ENCODE measurements at regions not wholly inside any gene's neighbourhood (a gene's known extent, or its start where the extent isn't known, plus 50 kb on each side); places are given as distances from the start of the nearest gene placed in this dataset.
A peak's percentile ranks its signal among the peaks of the same experiment; 100 is the strongest.

GRCh38 chr20:57938158-57939108, 228.6 kb upstream of the PMEPA1 start:
- H3K4me1 ChIP-seq = no peaks in the 10 kb centered on the region
- H3K27ac ChIP-seq = no peak overlapping the region
- DNase-seq = no peak
- no peak for TF ChIP-seq CTCF (IDR thresholded peaks at IDR 0.05)
- no peaks in the 10 kb centered on the region for H3K36me3 ChIP-seq
- H3K4me3 ChIP-seq = no peak overlapping the region
- no peaks in the 10 kb centered on the region for H3K9me3 ChIP-seq
- H3K27me3 ChIP-seq = no peaks in the 10 kb centered on the region
- H3K9ac ChIP-seq (ENCODE audit: low read depth in 2 of 2, low read length in 2 of 2) = no peak overlapping the region
- intact Hi-C loops (cut with DNase I) = no loop called here

DNA sequence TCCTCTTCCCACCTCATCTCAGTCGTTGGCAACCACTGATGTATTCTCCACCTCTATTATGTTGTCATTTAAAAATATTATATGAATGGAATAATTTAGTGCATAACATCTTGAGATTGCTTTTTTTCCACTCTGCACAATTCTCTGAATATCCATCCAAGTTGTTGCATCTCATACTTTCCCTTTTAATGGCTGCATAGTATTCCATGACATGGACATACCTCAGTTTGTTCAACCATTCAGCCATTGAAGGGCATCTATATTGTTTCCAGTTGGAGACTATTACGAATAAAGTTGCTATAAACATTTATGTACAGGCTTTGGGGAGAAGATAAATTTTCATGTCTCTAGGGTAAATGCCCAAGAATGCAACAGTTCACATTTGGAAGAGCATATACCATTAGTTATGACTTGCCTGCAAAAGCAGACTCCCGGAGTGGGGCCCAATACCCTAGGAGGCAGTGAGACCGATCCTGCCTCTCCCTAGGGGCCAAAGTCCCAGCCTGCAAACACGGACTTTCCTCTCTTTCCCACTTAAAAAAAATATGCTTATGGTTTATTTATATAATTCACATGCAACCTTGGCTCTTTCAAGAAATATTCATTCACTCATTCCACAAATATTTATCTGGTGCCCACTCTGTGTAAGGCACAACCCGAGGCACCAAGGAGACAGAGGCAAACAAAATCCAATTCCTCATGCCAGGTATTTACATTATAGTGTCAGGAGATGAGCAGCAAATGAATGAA, 227.0 kb upstream of the PMEPA1 start:
- TF ChIP-seq CTCF (IDR thresholded peaks at IDR 0.05) = no peak
- H3K4me1 ChIP-seq = no peaks in the 10 kb centered on the region
- DNase-seq = no peak
- no peaks in the 10 kb centered on the region for H3K36me3 ChIP-seq
- H3K4me3 ChIP-seq = no peak overlapping the region
- H3K27me3 ChIP-seq = no peaks in the 10 kb centered on the region
- no peaks in the 10 kb centered on the region for H3K9me3 ChIP-seq
- intact Hi-C loops (cut with DNase I) = no loop called here
- H3K27ac ChIP-seq = no peak overlapping the region
- no peak overlapping the region for H3K9ac ChIP-seq (ENCODE audit: low read depth in 2 of 2, low read length in 2 of 2)

DNA sequence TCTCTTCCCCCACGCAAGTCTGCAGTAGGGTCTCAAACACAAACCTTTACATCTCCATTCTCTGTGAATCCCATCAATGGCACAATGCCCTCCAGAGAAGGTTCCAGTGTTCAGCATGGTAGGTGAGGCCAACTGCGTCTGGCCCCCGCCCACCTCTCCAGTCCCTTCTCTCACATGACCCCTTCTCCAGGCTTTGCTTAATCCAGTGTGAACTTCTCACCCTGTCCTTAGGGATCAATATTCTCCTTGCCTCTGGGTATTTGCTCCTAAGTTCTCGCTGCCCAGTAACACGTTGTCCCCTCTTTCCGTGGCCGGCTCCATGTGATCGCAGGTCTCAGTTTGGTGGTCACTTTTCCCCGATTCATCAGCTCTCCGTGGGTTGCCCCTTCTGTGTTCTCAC, 225.1 kb upstream of the PMEPA1 start:
- no peak for TF ChIP-seq CTCF (IDR thresholded peaks at IDR 0.05)
- intact Hi-C loops (cut with DNase I) = no loop called here

DNA sequence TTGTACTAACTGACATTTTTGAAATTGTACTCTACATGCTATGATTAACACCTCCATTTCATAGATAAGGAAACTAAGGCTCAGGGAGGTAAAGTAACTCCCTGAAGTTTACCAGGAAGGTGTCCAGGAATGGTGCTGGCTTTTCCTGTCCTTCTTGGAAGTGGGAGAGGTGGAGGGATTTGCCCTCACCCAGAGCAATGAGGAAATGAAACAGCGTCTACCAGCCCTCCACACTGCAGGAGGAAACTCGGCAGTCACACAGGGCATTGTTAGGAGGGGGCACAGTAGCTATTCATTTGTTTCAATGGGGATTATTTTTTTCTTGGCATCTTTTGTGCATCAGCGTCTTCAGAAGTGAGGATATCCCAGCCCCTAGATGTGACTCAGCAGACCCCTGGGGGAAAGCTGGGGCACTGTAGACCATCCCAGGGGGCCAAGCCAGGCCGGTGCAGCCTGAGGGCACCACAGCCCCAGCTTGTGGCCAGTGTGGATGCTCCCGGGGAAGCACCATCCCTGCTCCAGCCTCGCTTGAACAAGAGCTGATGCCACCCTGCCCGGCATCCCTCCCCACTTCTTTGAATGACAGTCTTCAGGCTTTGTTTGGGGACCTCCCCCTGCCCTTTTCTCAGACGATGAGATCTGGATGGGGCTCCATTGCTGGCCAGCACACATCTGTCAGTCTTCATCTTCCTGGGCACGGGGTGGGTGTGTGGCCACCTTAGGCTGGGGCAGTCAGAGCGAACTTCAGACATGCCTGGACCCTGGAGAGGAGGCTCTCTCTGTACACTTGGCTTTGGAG, 224.4 kb upstream of the PMEPA1 start:
- Histone ChIP-seq H3K27me3 (no peaks in the 10 kb centered on the region), H3K27ac (no peak overlapping the region), H3K36me3 (no peaks in the 10 kb centered on the region), H3K9ac (ENCODE audit: low read depth in 2 of 2, low read length in 2 of 2) (peak overlapping the region in 1 of 2 donors; percentile 9), H3K9me3 (no peaks in the 10 kb centered on the region), H3K4me1 (no peaks in the 10 kb centered on the region), H3K4me3 (no peak overlapping the region)
- intact Hi-C loops (cut with DNase I) = no loop called here
- peak; percentile 32 for DNase-seq
- TF ChIP-seq CTCF (IDR thresholded peaks at IDR 0.05) = no peak

More for the DNA sequence above, 225.1 kb upstream of the PMEPA1 start:
- H3K4me1 ChIP-seq = no peaks in the 10 kb centered on the region
- no peak overlapping the region for H3K9ac ChIP-seq (ENCODE audit: low read depth in 2 of 2, low read length in 2 of 2)
- H3K4me3 ChIP-seq = no peak overlapping the region
- H3K9me3 ChIP-seq = no peaks in the 10 kb centered on the region
- no peak for DNase-seq
- no peaks in the 10 kb centered on the region for H3K27me3 ChIP-seq
- no peak overlapping the region for H3K27ac ChIP-seq
- no peaks in the 10 kb centered on the region for H3K36me3 ChIP-seq

DNA sequence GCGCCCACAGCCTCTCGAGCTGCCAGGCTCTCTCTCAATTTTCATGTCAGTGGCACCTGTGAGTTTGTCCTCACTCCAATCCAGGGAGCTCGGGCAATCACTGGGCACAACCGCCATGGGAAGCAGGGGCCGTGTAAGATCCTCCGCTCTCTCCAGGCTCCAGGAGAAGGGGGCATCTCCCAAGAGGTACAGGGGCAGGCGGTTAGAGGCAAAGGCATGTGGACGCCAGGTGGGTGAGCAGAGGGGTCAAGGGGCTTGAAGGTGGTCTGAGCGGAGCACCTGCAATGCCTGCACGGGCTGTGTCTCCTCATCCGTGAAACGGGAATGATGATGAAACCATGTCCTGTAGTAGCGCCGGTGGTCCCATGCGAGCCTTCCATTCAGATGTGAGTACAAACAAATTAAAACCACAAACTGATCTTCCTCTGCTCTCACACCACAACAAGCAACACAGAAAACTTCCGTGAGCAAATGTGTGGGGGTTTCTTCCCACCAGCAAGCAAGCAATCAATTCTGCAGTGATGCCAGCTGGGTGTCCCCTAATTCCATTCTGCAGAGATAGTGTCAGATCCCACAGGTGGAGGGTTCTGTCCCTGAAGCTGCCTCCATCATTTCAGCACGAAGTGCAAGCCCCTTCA, 222.5 kb upstream of the PMEPA1 start:
- TF ChIP-seq CTCF (IDR thresholded peaks at IDR 0.05) = no peak
- intact Hi-C loops (cut with DNase I) = no loop called here

More for the DNA sequence above, 222.5 kb upstream of the PMEPA1 start:
- no peak overlapping the region for H3K4me3 ChIP-seq
- no peak overlapping the region for H3K9ac ChIP-seq (ENCODE audit: low read depth in 2 of 2, low read length in 2 of 2)
- H3K27me3 ChIP-seq = no peaks in the 10 kb centered on the region
- no peak for DNase-seq
- no peak overlapping the region for H3K27ac ChIP-seq
- no peaks in the 10 kb centered on the region for H3K9me3 ChIP-seq
- no peaks in the 10 kb centered on the region for H3K4me1 ChIP-seq
- H3K36me3 ChIP-seq = no peaks in the 10 kb centered on the region
